H9 (cell line): ENCODE measurements at regions not wholly inside any gene's neighbourhood (a gene's known extent, or its start where the extent isn't known, plus 50 kb on each side); places are given as distances from the start of the nearest gene placed in this dataset.

Source experiments
- DNase-seq: peaks from one replicate; pipeline ENCODE4 v3.0.0-alpha.2; 2017
- H2AFZ ChIP-seq: one replicate; pipeline ENCODE4 v1.6.1; 2013; ENCODE audit warnings: mild to moderate bottlenecking, low read length, control low read depth, moderate library complexity
- H2AK5ac ChIP-seq: 2 replicates; pipeline ENCODE4 v1.6.1; 2013; ENCODE audit warnings: low read length, control low read depth, mixed read lengths; ENCODE audit not compliant: insufficient read length
- H2BK120ac ChIP-seq: one replicate; pipeline ENCODE4 v1.6.1; 2013; ENCODE audit warnings: low read depth, mild to moderate bottlenecking, low read length, control low read depth, inconsistent platforms; ENCODE audit not compliant: poor library complexity, severe bottlenecking
- H2BK12ac ChIP-seq: 2 replicates; pipeline ENCODE4 v1.6.1; 2013; ENCODE audit warnings: low read length, control low read depth, mixed read lengths, low read depth; ENCODE audit not compliant: insufficient read length
- H2BK15ac ChIP-seq: 2 replicates; pipeline ENCODE4 v1.6.1; 2013; ENCODE audit warnings: low read depth, low read length, control low read depth
- H2BK20ac ChIP-seq: one replicate; pipeline ENCODE4 v1.6.1; 2013; ENCODE audit warnings: low read depth, mild to moderate bottlenecking, low read length, control low read depth, inconsistent platforms; ENCODE audit not compliant: poor library complexity, severe bottlenecking
- H2BK5ac ChIP-seq: 2 replicates; pipeline ENCODE4 v1.6.1; 2013; ENCODE audit warnings: low read length, control low read depth, mixed read lengths; ENCODE audit not compliant: insufficient read length
- H3K14ac ChIP-seq: 2 replicates; pipeline ENCODE4 v1.6.1; 2013; ENCODE audit warnings: low read length, control low read depth; ENCODE audit not compliant: insufficient read depth
- H3K18ac ChIP-seq: 2 replicates; pipeline ENCODE4 v1.6.1; 2013; ENCODE audit warnings: low read depth, mild to moderate bottlenecking, mixed read lengths, low read length, control low read depth; ENCODE audit not compliant: insufficient read length
- H3K23ac ChIP-seq: 2 replicates; pipeline ENCODE4 v1.6.1; 2013; ENCODE audit warnings: low read length, control low read depth, mixed read lengths, low read depth; ENCODE audit not compliant: insufficient read length
- H3K23me2 ChIP-seq: 2 replicates; pipeline ENCODE4 v1.6.1; 2013; ENCODE audit warnings: low read depth, mild to moderate bottlenecking, mixed read lengths, low read length, control low read depth; ENCODE audit not compliant: insufficient read length, poor library complexity, severe bottlenecking
- H3K27ac ChIP-seq: 2 replicates; pipeline ENCODE4 v1.5.1; 2013; ENCODE audit warnings: low read length, control low read depth, mixed read lengths, low read depth; ENCODE audit not compliant: insufficient read length
- H3K27me3 ChIP-seq: 2 replicates; pipeline ENCODE4 v1.6.1; 2013; ENCODE audit warnings: low read length, control low read depth, inconsistent platforms; ENCODE audit not compliant: insufficient read depth
- H3K4ac ChIP-seq: 2 replicates; pipeline ENCODE4 v1.6.1; 2013; ENCODE audit warnings: low read depth, mild to moderate bottlenecking, control low read depth, inconsistent platforms, low read length, moderate library complexity
- H3K4me1 ChIP-seq: 2 replicates; pipeline ENCODE4 v1.6.1; 2013; ENCODE audit warnings: low read length, control low read depth, inconsistent platforms; ENCODE audit not compliant: insufficient read depth
- H3K4me2 ChIP-seq: 2 replicates; pipeline ENCODE4 v1.6.1; 2013; ENCODE audit warnings: low read length, control low read depth, mixed read lengths; ENCODE audit not compliant: insufficient read length, insufficient read depth
- H3K56ac ChIP-seq: 2 replicates; pipeline ENCODE4 v1.6.1; 2013; ENCODE audit warnings: low read depth, mild to moderate bottlenecking, mixed read lengths, low read length, control low read depth; ENCODE audit not compliant: insufficient read length
- H3K79me1 ChIP-seq: 2 replicates; pipeline ENCODE4 v1.6.1; 2013; ENCODE audit warnings: low read depth, mild to moderate bottlenecking, moderate library complexity, low read length, control low read depth, inconsistent platforms; ENCODE audit not compliant: insufficient read depth, poor library complexity, severe bottlenecking
- H3K79me2 ChIP-seq: 2 replicates; pipeline ENCODE4 v1.6.1; 2013; ENCODE audit warnings: low read length, control low read depth, inconsistent platforms; ENCODE audit not compliant: insufficient read depth
- H3K9ac ChIP-seq: 2 replicates; pipeline ENCODE4 v1.6.1; 2013; ENCODE audit warnings: low read length, control low read depth, mixed read lengths; ENCODE audit not compliant: insufficient read length; ENCODE audit errors: extremely low read depth
- H3K9me3 ChIP-seq: one replicate; pipeline ENCODE4 v1.6.1; 2013; ENCODE audit warnings: low read depth, low read length, inconsistent platforms; ENCODE audit not compliant: control insufficient read depth
- H3T11ph ChIP-seq: one replicate; pipeline ENCODE4 v1.6.1; 2013; ENCODE audit warnings: mild to moderate bottlenecking, low read length, control low read depth, inconsistent platforms
- H4K20me1 ChIP-seq: one replicate; pipeline ENCODE4 v1.6.1; 2013; ENCODE audit not compliant: control insufficient read depth, insufficient read length, insufficient read depth
- H4K5ac ChIP-seq: 2 replicates; pipeline ENCODE4 v1.6.1; 2013; ENCODE audit warnings: low read depth, mild to moderate bottlenecking, mixed read lengths, low read length, control low read depth; ENCODE audit not compliant: insufficient read length
- H4K8ac ChIP-seq: replicated peaks from 2 replicates; pipeline ENCODE4 v1.6.1; 2013; ENCODE audit warnings: low read length, control low read depth, mixed read lengths, low read depth; ENCODE audit not compliant: insufficient read length
- H4K91ac ChIP-seq: 2 replicates; pipeline ENCODE4 v1.6.1; 2013; ENCODE audit warnings: low read depth, mild to moderate bottlenecking, moderate library complexity, mixed read lengths, low read length, control low read depth; ENCODE audit not compliant: insufficient read length
- H3K27ac Mint-ChIP-seq, 3 experiments: 2 replicates in 2 of 3; 3 replicates in 1 of 3; pipeline ENCODE4 v1.8.0; 2020 to 2021; ENCODE audit warnings: mixed read lengths in 3 of 3, mild to moderate bottlenecking in 1 of 3, moderate library complexity in 1 of 3
- H3K27me3 Mint-ChIP-seq: 2 replicates; pipeline ENCODE4 v1.8.0; 2021; ENCODE audit warnings: low read depth, mild to moderate bottlenecking, moderate library complexity, mixed read lengths
- H3K36me3 Mint-ChIP-seq, 3 experiments: 2 replicates in 2 of 3; 3 replicates in 1 of 3; pipeline ENCODE4 v1.8.0; 2020 to 2021; ENCODE audit warnings: low read depth in 3 of 3, mixed read lengths in 3 of 3; ENCODE audit not compliant: insufficient read depth in 1 of 3
- H3K4me1 Mint-ChIP-seq, 2 experiments: 2 replicates each; pipeline ENCODE4 v1.8.0; 2020; ENCODE audit warnings: mixed read lengths in 2 of 2
- H3K4me3 Mint-ChIP-seq, 2 experiments: 2 replicates in 1 of 2; 3 replicates in 1 of 2; pipeline ENCODE4 v1.8.0; 2020 to 2021; ENCODE audit warnings: mild to moderate bottlenecking in 2 of 2, mixed read lengths in 2 of 2, moderate library complexity in 1 of 2
- H3K9me3 Mint-ChIP-seq, 2 experiments: 2 replicates in 1 of 2; 3 replicates in 1 of 2; pipeline ENCODE4 v1.8.0; 2020; ENCODE audit warnings: mild to moderate bottlenecking in 2 of 2, mixed read lengths in 2 of 2, moderate library complexity in 1 of 2
- CTCF ChIP-seq: fragments of 200-600 bp; sonication (generic); conservative IDR thresholded peaks from 3 replicates; pipeline ENCODE4 v1.8.0; 2021; ENCODE audit warnings: antibody characterized with exemption, mild to moderate bottlenecking
- WGBS: extraction: QIAGEN DNeasy Blood & Tissue Kit; methylation state at CpG from one replicate; pipeline ENCODE4 v1.1.7; 2013; ENCODE audit warnings: missing lambda C conversion rate, low lambda C conversion rate, mixed read lengths; ENCODE audit not compliant: insufficient read length; ENCODE audit errors: extremely low coverage; 5-methylcytosine and 5-hydroxymethylcytosine counted together

GRCh38 chr4:119835613-119835910 is 207.0 kb upstream of the PDE5A start:
- WGBS: no CpG with 5 or more reads among the region's 1 CpG
- Histone ChIP-seq H3K56ac (no peak overlapping the region), H2BK12ac (no peak overlapping the region)

More at GRCh38 chr4:119835613-119835910, 207.0 kb upstream of the PDE5A start:
- Mint-ChIP-seq H3K36me3 (peaks cover 0 to 7% (median 6%) of the 10 kb centered on the region in 3 experiments; a peak in 1 of 7 replicates), H3K27me3 (no peaks in the 10 kb centered on the region), H3K9me3 (peaks cover 6 to 8% of the 10 kb centered on the region in 2 experiments; a peak in 3 of 5 replicates), H3K4me3 (no peak overlapping the region), H3K27ac (no peak overlapping the region), H3K4me1 (no peaks in the 10 kb centered on the region)
- Histone ChIP-seq H3K9me3 (no peaks in the 10 kb centered on the region), H3K4me1 (no peaks in the 10 kb centered on the region), H3K23ac (no peak overlapping the region), H3K27ac (no peak overlapping the region), H3K79me1 (no peaks in the 10 kb centered on the region), H4K5ac (no peak overlapping the region), H3K18ac (no peak overlapping the region), H3K4me2 (no peak overlapping the region), H3K27me3 (no peaks in the 10 kb centered on the region), H3K14ac (no peak overlapping the region), H2AK5ac (no peak overlapping the region), H3K23me2 (no peaks in the 10 kb centered on the region), H3T11ph (no peak overlapping the region), H4K20me1 (no peaks in the 10 kb centered on the region), H2BK120ac (no peak overlapping the region), H4K8ac (no peak overlapping the region), H2AFZ (no peak overlapping the region), H2BK20ac (no peak overlapping the region), H3K79me2 (no peaks in the 10 kb centered on the region), H2BK5ac (no peak overlapping the region), H3K9ac (no peak overlapping the region), H2BK15ac (no peak overlapping the region), H4K91ac (no peak overlapping the region), H3K4ac (no peak overlapping the region)
- DNase-seq: no peak
- no peak for TF ChIP-seq CTCF
